ENCODE measurements at regions not wholly inside any gene's neighbourhood (a gene's known extent, or its start where the extent isn't known, plus 50 kb on each side); places are given as distances from the start of the nearest gene placed in this dataset.

- DNase-seq (ENCODE audit: low spot score) (no peak), ATAC-seq (no peak)
Measured at GRCh38 chr2:137823196-137823595, 141.1 kb upstream of the HNMT start.

- no peak for ATAC-seq
- DNase-seq (ENCODE audit: low spot score): no peak
Measured at GRCh38 chr2:137824501-137824900, 139.8 kb upstream of the HNMT start.

- ATAC-seq (no peak), DNase-seq (ENCODE audit: low spot score) (no peak)
Measured at GRCh38 chr2:137826373-137827372, 137.6 kb upstream of the HNMT start.

GRCh38 chr2:137828624-137829023, 135.6 kb upstream of the HNMT start:
- no peak for ATAC-seq
- no peak for DNase-seq (ENCODE audit: low spot score)

GRCh38 chr2:137829251-137829650, 135.0 kb upstream of the HNMT start:
- ATAC-seq (no peak), DNase-seq (ENCODE audit: low spot score) (no peak)

- no peak for DNase-seq (ENCODE audit: low spot score)
- no peak for ATAC-seq
Measured at GRCh38 chr2:137834760-137835379, 129.4 kb upstream of the HNMT start.

DNA sequence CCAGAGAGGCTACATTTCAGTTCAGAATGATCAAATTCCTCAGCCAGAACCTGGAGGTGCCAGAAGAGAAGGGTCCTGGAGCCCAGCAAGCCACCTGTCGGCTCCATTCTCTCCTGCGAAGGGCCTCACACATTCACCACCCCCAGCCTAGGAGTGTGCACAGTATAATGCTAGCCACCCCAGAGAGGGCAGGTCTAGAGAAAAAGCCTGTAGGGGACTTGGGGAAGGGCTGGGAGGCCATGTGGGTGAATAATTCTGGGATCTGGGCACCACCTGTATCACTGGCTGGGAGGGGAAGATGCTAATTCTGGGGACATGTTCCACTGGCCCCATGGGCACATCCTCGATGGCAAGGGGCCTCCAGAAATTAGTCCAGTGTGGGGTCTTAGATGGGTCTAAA, 127.6 kb upstream of the HNMT start:
- ATAC-seq (no peak), DNase-seq (ENCODE audit: low spot score) (no peak)

DNA sequence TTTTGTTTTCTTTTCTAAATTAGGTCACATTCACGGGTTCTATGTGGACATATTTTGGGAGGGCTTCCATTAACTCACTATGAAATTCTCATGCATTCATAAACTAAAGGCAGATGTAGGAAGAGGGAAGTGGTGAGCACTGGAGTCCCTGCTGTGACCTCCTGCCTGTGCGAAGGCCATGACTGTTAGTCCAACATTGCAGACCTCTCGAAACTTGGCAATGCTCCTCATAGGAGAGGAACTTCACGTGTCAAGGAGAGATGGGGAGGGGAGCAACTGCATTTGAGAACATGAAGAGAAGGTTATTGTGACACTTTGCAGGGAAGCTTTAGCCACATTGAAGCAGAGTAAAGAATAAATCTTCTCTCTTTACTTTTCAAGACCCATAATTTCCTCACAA, 126.4 kb upstream of the HNMT start:
- no peak for ATAC-seq
- no peak for DNase-seq (ENCODE audit: low spot score)

GRCh38 chr2:137838255-137839092, 125.8 kb upstream of the HNMT start:
- no peak for DNase-seq (ENCODE audit: low spot score)
- peak; percentile 91 for ATAC-seq

DNA sequence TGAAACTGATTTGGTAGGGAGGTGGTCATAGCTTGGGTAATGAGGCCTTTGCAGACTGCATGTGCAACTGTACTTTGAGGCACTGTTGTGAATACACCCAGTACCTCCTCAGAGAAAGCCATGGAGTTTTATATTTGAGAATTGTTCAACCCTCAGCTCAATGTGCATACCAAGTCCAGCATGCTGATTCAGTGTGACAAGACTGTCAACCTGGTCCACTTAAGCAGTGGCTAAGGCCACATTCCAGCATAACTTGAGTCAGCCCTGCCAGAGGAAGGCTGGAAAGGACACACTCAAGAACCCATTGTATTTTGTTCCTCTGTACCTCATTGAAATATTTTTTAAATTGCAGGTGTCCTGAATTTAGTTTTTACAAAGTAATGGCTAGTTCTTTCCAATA, 121.8 kb upstream of the HNMT start:
- no peak for ATAC-seq
- DNase-seq (ENCODE audit: low spot score): no peak

DNA sequence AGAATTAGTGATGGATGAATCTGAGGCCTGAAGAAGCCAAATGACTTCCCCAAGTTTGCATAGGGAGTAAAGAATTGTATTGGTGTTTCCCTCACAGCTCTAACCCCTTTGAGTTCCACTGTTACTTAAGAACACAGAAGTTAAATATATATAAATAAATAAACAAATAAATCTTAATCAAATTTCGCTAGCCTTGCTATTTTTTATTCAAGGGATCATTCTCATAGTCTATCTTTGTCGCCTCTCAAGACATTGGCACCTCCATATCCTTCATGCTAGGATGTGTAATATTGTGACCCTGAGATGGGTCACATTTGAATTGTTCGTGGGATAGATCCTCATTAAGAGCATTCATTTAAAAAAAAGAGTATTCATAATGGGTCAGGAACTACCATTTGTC, 121.3 kb upstream of the HNMT start:
- ATAC-seq (no peak), DNase-seq (ENCODE audit: low spot score) (no peak)

- ATAC-seq (no peak), DNase-seq (ENCODE audit: low spot score) (no peak)
Measured at GRCh38 chr2:137845422-137845821, 118.9 kb upstream of the HNMT start.

DNA sequence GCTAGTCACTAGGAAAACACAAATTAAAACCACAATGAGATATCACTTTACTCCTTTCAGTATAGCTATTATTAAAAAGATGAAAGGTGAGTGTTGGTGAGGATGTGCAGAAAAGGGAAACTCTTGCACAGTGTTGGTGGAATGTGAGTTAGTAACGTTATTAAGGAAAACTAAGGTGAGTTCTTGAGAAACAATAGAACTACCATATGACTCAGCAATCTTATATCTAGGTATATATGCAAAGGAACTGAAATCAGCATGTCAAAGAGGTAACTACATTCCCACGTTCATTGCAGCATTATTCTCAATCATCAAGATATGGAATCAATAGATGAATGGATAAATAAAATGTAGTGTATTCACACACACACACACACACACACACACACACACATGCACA, 117.3 kb upstream of the HNMT start:
- ATAC-seq (no peak), DNase-seq (ENCODE audit: low spot score) (no peak)

DNA sequence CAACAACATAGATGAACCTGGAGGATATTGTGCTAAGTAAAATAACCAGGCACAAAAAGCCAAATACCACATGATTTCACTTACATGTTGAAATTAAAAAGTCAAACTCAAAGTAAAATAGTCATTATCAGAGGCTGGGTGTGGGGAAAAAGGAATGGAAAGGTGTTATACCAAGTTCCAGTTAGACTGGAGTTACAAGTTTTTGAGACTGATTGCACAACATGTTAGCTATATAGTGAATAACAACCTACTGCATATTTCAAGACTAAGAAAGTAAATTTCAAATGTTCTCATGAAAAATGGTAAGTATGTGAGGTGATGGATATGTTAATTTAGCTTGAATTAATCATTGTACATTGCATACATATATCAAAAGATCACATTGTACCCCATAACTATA, 116.8 kb upstream of the HNMT start:
- DNase-seq (ENCODE audit: low spot score): no peak
- no peak for ATAC-seq

- ATAC-seq (no peak), DNase-seq (ENCODE audit: low spot score) (no peak)
Measured at GRCh38 chr2:137857881-137858280, 106.4 kb upstream of the HNMT start.

- DNase-seq (ENCODE audit: low spot score) (no peak), ATAC-seq (no peak)
Measured at GRCh38 chr2:137862651-137863050, 101.6 kb upstream of the HNMT start.

DNA sequence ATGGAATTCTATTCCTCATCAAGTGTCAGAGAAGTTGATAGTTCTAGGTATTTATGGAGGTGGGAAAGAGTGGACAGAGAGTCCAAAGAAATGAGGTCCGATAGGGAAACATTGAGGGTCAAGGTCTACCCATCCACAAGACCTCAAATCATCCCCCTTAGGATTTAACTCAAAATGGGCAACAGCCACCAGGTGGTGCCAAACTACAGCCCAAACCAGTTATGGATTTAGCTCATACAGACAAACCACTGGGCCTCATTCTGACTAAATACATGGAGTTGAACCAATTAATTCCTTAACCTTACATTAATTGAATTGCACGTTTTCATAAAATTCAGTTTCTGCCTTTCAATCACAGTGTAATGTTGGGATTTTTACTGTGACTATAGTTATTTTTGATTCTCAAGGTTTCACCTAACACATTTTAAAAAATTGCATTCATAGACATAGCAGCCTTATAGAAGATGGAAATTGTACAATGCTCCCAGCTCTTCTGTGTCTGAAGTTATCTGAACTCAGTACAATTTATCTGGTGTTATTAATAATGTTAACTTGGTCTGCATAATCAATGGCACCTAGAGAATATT, 98.2 kb upstream of the HNMT start:
- peak; percentile 87 for ATAC-seq
- peak; percentile 48 for DNase-seq (ENCODE audit: low spot score)

DNA sequence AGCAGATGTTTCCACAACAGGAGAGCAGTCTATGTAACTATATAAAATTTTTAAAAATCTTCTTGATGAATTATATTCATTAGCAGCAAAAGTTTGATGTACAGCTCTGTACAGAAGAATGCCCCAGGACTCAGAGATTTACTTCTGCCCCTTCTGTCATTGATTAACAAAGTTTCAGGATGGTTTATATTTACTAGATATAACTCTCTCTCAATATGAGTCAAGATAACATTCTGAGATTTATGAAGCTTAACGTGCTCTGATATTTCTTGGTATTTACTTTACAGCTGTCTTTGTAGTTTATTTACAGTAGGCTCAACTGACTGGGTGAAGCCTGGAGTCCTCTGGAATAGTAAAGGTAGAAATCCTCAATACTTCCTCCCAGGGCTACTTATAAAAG, 93.6 kb upstream of the HNMT start:
- DNase-seq (ENCODE audit: low spot score) (no peak), ATAC-seq (no peak)

GRCh38 chr2:137872577-137872976, 91.7 kb upstream of the HNMT start:
- no peak for ATAC-seq
- DNase-seq (ENCODE audit: low spot score): no peak

DNA sequence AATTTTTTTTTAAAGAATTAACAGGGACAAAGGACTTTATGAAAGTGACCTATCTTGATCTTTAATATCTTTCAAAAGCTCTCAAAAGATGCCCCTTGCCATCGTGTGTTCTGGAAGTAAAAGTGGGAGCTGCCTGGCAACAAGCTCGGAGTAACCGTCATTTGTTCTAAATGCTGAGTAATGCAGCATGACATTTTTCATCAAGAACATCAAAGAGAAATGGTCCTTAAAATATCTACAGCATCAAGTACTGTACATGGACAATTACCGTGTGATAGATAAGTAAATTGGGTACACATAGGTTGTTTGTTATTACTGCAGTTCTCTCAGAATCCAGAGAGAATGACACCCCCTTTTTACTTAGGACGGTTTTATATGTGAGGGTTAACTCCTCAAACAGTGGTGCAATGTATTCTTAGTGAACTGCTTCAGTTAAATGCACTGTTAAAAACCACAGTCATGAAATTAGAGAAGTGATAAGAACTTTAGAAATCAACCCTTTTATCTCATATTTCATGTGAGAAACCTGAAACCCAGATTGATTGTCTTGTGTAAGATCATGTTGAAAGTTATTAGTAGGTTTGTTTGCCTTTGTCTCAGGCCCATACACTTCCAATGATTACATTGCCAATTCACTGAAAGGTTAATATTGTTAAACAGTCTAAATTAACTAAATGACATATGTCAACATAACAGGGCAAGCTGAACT, 90.6 kb upstream of the HNMT start:
- DNase-seq (ENCODE audit: low spot score) (no peak), ATAC-seq (no peak)
